Hepatocyte (in vitro differentiated cells): ENCODE measurements at regions not wholly inside any gene's neighbourhood (a gene's known extent, or its start where the extent isn't known, plus 50 kb on each side); places are given as distances from the start of the nearest gene placed in this dataset.

ENCODE experiments used
- CTCF ChIP-seq: fragments of 200-600 bp; sonication (generic); IDR thresholded peaks from 2 replicates; pipeline ENCODE4 v1.5.1; 2016; ENCODE audit warnings: antibody characterized with exemption, mild to moderate bottlenecking; ENCODE audit not compliant: poor library complexity
- EZH2 ChIP-seq: fragments of 200-600 bp; sonication (generic); IDR thresholded peaks from 2 replicates; pipeline ENCODE4 v1.6.1; 2016; ENCODE audit warnings: antibody characterized with exemption, mild to moderate bottlenecking, borderline replicate concordance

GRCh38 chr1:47495176-47495713, 57.4 kb downstream of the FOXD2 start:
- TF ChIP-seq CTCF (no peak), EZH2 (no peak)
